ENCODE measurements at regions not wholly inside any gene's neighbourhood (a gene's known extent, or its start where the extent isn't known, plus 50 kb on each side); places are given as distances from the start of the nearest gene placed in this dataset.

GRCh38 chr13:64639206-64639605 is 2590.9 kb downstream of the PCDH9 start:
- no peak overlapping the region for H3K27ac Mint-ChIP-seq
- Histone ChIP-seq H2AFZ (ENCODE audit: low read length) (no peak overlapping the region), H4K5ac (ENCODE audit: insufficient read length, low read depth, low read length) (no peak overlapping the region)

More at GRCh38 chr13:64639206-64639605, 2590.9 kb downstream of the PCDH9 start:
- Histone ChIP-seq H3K79me2 (ENCODE audit: insufficient read depth, low read length) (no peaks in the 10 kb centered on the region), H3K14ac (ENCODE audit: insufficient read depth, low read length) (no peak overlapping the region), H2BK12ac (ENCODE audit: insufficient read length, low read depth, low read length) (no peak overlapping the region), H3T11ph (ENCODE audit: low read length) (no peak overlapping the region), H3K23ac (ENCODE audit: insufficient read length, low read depth, low read length) (no peak overlapping the region), H3K27me3 (ENCODE audit: insufficient read depth, low read length) (no peaks in the 10 kb centered on the region), H3K23me2 (ENCODE audit: insufficient read length, low read depth, low read length, poor library complexity, severe bottlenecking) (no peaks in the 10 kb centered on the region), H4K8ac (replicated peaks; ENCODE audit: insufficient read length, low read depth, low read length) (no peak overlapping the region), H3K56ac (ENCODE audit: insufficient read length, low read depth, low read length) (no peak overlapping the region), H3K4me1 (ENCODE audit: insufficient read depth, low read length) (no peaks in the 10 kb centered on the region), H4K91ac (ENCODE audit: insufficient read length, low read depth, low read length) (no peak overlapping the region), H4K20me1 (ENCODE audit: control insufficient read depth, insufficient read depth, insufficient read length) (no peaks in the 10 kb centered on the region), H2BK5ac (ENCODE audit: insufficient read length, low read length) (no peak overlapping the region), H2BK120ac (ENCODE audit: low read depth, low read length, poor library complexity, severe bottlenecking) (no peak overlapping the region), H2BK20ac (ENCODE audit: low read depth, low read length, poor library complexity, severe bottlenecking) (no peak overlapping the region), H2AK5ac (ENCODE audit: insufficient read length, low read length) (no peak overlapping the region), H3K27ac (ENCODE audit: insufficient read length, low read depth, low read length) (no peak overlapping the region), H3K9me3 (ENCODE audit: control insufficient read depth, low read depth, low read length) (no peaks in the 10 kb centered on the region), H3K4ac (ENCODE audit: low read depth, low read length) (no peak overlapping the region), H2BK15ac (ENCODE audit: low read depth, low read length) (no peak overlapping the region), H3K4me2 (ENCODE audit: insufficient read depth, insufficient read length, low read length) (no peak overlapping the region), H3K79me1 (ENCODE audit: insufficient read depth, low read depth, low read length, poor library complexity, severe bottlenecking) (no peaks in the 10 kb centered on the region), H3K9ac (ENCODE audit: extremely low read depth, insufficient read length, low read length) (no peak overlapping the region), H3K18ac (ENCODE audit: insufficient read length, low read depth, low read length) (no peak overlapping the region)
- Mint-ChIP-seq H3K36me3 (ENCODE audit: insufficient read depth in 1 of 3, low read depth in 3 of 3) (no peaks in the 10 kb centered on the region), H3K4me3 (no peak overlapping the region), H3K27me3 (ENCODE audit: low read depth) (no peaks in the 10 kb centered on the region), H3K4me1 (peaks cover 0 to 11% of the 10 kb centered on the region in 2 experiments; a peak in 2 of 4 replicates), H3K9me3 (no peaks in the 10 kb centered on the region)
- DNase-seq: no peak
- no peak for TF ChIP-seq CTCF (conservative IDR thresholded peaks at IDR 0.05)
- WGBS (ENCODE audit: extremely low coverage, insufficient read length, low lambda C conversion rate): no CpG with 5 or more reads among the region's 3 CpGs
